ENCODE measurements at regions not wholly inside any gene's neighbourhood (a gene's known extent, or its start where the extent isn't known, plus 50 kb on each side); places are given as distances from the start of the nearest gene placed in this dataset.

- TF ChIP-seq CTCF (IDR thresholded peaks at IDR 0.05; ENCODE audit: low read length) (no peak), EZH2 (IDR thresholded peaks at IDR 0.05; ENCODE audit: borderline replicate concordance, low read length) (no peak)
Measured at GRCh38 chr18:38307914-38308313, 742.3 kb upstream of the CELF4 start.
